AG10803 (cell line): ENCODE measurements at regions not wholly inside any gene's neighbourhood (a gene's known extent, or its start where the extent isn't known, plus 50 kb on each side); places are given as distances from the start of the nearest gene placed in this dataset.

Experiments
- DNase-seq: peaks from one replicate; pipeline ENCODE4 v3.0.0; 2010; ENCODE audit warnings: low read depth
- H3K4me3 ChIP-seq: 2 replicates; pipeline ENCODE4 v1.5.1; 2011; ENCODE audit warnings: mild to moderate bottlenecking, low read length, control low read depth
- TF ChIP-seq, protein P1 (sequence below): conservative IDR thresholded peaks from 2 replicates; pipeline ENCODE4 v1.5.1; 2011; ENCODE audit warnings: mild to moderate bottlenecking, low read length, control low read depth, inconsistent platforms

DNA sequence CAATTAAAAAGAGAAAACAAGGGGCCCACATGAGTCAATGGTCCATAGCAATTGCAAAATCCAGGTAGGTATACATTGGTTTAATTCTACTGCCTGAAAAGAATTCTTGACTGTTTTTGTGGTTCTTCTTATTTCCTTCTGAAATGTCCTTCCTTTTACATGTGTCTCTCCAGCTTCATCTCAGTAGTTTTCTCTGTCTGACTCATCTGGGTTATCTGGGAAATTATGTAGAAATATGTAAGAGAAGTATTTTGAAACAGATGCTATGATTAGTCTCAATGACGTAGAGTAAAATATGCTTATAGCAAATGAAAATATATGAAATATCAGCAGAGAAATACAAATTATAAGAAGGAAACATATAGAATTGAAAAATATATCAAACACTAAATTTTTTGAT is 953.2 kb downstream of the BRINP3 start:
- TF ChIP-seq, protein P1, sequence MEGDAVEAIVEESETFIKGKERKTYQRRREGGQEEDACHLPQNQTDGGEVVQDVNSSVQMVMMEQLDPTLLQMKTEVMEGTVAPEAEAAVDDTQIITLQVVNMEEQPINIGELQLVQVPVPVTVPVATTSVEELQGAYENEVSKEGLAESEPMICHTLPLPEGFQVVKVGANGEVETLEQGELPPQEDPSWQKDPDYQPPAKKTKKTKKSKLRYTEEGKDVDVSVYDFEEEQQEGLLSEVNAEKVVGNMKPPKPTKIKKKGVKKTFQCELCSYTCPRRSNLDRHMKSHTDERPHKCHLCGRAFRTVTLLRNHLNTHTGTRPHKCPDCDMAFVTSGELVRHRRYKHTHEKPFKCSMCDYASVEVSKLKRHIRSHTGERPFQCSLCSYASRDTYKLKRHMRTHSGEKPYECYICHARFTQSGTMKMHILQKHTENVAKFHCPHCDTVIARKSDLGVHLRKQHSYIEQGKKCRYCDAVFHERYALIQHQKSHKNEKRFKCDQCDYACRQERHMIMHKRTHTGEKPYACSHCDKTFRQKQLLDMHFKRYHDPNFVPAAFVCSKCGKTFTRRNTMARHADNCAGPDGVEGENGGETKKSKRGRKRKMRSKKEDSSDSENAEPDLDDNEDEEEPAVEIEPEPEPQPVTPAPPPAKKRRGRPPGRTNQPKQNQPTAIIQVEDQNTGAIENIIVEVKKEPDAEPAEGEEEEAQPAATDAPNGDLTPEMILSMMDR: no peak
- no peak overlapping the region for H3K4me3 ChIP-seq
- no peak for DNase-seq

DNA sequence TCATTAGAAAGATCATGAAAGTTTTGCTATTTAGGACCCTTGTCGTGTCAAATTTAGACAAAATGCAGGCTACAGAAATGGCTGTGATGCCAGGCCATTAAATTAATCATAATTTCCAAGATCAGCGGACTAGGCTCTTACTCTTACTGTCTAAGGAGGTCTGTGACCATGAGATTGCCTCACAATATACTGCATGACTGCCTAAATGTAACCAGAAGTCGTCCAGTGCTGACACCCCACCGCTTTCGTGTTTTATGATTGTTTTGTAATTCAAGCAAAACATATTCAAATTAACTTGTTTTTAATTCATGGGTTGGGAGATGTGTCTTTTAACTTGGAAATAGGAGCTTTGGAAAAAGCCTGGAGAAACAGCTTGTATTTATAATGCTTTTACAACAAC is 947.5 kb downstream of the BRINP3 start:
- TF ChIP-seq, protein P1: no peak
- no peak overlapping the region for H3K4me3 ChIP-seq
- no peak for DNase-seq

DNA sequence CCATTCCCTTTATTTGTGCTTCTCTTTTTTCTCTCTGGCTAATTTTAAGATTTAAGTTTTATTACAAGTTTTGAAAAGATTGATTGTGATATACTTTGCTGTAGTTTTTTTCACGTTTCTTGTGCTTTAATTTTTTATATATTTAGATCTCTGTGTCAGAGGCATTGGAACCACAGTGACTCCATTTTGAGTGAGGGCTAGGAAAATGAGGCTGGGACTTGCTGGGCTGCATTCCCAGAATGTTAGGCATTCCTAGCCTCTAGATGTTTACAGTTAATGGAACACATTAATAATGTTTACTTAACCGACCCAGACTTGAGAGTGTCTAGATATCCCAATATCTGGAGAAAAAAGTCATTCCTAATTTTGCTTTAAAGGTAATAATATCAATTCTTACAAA is 939.4 kb downstream of the BRINP3 start:
- H3K4me3 ChIP-seq: no peak overlapping the region
- no peak for DNase-seq
- TF ChIP-seq, protein P1: no peak

DNA sequence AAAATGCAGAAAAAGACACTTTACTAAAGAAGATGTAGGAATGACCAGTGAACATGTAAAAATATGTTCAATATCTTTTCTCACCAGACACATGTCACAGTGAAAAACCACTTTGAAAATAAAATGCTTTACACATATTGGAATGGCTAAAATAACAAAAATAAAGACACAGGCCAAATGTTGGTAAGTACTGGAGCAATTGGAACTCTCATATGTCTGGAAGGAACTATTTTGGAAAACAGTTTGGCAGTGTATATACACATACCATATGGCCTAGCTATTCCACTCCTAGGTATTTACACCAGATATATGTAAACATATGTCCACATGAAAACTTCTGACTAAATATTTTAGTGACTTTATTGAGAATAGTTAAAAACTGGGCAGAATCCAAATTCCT is 927.2 kb downstream of the BRINP3 start:
- TF ChIP-seq, protein P1: no peak
- DNase-seq: no peak
- no peak overlapping the region for H3K4me3 ChIP-seq

DNA sequence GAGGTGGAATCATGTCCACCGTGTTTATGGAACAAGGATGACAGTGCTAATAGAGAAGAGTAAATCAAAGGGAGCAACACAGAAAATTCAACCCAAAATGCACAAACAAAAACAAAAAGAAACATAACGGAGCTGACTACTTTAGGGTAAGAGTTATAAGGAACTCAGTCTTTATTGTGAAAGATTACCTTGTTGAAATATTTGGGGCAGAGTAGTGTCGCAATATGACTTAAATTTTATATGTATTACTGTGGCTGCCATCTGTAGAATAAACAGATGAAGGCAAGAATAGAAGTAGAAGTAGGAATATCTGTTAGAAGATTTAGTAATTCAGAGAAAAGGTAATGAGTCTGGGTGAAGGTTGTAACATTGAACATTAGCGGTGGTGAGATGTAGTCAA is 913.9 kb downstream of the BRINP3 start:
- TF ChIP-seq, protein P1: no peak
- H3K4me3 ChIP-seq: no peak overlapping the region
- no peak for DNase-seq

DNA sequence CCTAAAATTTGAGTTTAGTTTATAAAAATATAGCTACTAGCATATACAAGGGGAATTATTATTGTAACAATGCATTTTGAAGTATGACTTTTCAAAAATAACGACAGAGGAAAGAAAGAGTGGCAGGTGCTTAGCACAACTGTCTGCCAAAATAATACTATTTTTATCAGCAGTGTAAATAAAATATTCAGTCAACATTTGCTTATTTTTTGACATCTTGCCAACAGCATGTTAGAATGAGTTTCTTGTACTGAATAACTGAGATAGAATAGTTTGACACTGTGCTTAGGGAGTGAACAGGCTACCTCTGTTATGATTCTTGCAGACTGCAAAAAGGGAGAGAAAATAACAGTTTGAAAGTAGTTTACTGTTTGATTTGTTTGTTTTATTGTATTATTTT is 909.8 kb downstream of the BRINP3 start:
- DNase-seq: no peak
- TF ChIP-seq, protein P1: no peak
- no peak overlapping the region for H3K4me3 ChIP-seq

DNA sequence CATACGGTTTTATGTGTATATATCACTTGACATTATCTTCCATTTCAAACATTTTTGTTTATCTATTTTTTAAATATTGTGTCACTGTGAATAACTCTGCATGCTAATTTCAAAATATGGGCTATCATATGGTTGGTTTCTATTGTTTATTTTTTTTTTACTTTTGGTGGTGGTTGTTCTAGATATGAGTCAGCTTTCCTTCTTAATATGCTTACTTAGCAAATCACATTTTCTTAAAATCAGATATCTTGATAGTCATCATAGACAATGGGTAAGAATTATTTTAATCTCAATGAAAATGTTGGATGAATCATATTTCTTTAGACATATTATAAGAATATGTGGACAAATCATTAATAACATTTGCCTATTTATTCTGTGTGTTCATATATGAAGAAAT is 881.5 kb downstream of the BRINP3 start:
- no peak for DNase-seq
- TF ChIP-seq, protein P1: no peak
- H3K4me3 ChIP-seq: no peak overlapping the region
